GM11168 (cell line): ENCODE measurements at regions not wholly inside any gene's neighbourhood (a gene's known extent, or its start where the extent isn't known, plus 50 kb on each side); places are given as distances from the start of the nearest gene placed in this dataset.

Experiments
- in situ Hi-C: fragments of 300-500 bp; cut with MboI; formaldehyde crosslinking; loops from one replicate; pipeline ENCODE4 v1.12.0; 2022; ENCODE audit warnings: low sequenced_read_pairs; ENCODE audit not compliant: unreplicated experiment

DNA sequence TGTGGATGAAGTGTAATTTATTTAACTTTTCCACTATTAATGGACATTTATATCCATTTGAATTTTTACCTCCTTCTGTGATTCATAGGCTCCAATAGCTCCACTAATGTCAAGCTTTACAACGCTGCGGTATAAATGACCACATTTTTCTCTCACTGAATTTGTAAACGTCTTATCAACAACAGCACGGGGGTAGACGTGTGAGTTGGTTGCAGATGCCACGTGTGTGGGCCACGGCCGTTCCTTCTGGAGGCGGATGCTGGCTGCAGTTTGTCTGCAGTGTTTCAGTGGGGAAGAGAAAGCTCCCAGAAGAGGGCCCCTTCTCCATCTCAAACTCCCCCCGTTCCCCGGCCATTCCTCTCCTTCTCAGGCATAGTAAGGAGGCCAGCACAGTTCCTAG lies 68.2 kb upstream of the XYLT1 start:
- in situ Hi-C loops: no loop called here

DNA sequence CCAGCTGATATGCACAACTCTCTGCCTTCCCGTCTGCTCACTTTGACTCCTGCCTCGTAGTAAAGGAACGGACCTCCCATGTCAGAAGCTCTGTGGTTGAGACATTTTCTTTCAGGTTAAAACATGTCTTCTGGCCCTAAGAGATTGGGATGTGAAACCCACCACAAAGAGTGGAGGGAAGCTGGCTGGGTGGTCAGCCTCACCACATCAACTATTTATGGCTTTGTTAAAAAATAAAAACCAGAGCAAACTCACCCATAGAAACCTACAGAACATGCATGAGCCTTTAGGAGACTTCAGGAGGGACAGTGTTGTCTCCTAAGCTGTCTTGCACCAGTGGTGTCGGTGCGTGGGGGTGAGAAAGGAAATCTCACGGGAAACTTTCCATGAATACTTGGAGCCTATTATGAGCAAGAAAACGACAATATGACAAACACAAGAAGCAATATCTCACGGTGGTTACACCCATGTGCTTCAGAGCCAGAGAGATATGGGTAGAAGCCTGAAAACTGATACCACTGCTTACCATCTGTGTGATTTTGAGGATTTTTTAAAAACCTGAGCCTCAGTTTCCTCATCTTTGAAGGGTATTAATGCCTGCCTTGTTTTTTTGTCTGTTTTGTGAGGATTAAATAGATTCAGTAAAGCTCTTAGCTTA lies 61.7 kb upstream of the XYLT1 start:
- in situ Hi-C loops: no loop called here

DNA sequence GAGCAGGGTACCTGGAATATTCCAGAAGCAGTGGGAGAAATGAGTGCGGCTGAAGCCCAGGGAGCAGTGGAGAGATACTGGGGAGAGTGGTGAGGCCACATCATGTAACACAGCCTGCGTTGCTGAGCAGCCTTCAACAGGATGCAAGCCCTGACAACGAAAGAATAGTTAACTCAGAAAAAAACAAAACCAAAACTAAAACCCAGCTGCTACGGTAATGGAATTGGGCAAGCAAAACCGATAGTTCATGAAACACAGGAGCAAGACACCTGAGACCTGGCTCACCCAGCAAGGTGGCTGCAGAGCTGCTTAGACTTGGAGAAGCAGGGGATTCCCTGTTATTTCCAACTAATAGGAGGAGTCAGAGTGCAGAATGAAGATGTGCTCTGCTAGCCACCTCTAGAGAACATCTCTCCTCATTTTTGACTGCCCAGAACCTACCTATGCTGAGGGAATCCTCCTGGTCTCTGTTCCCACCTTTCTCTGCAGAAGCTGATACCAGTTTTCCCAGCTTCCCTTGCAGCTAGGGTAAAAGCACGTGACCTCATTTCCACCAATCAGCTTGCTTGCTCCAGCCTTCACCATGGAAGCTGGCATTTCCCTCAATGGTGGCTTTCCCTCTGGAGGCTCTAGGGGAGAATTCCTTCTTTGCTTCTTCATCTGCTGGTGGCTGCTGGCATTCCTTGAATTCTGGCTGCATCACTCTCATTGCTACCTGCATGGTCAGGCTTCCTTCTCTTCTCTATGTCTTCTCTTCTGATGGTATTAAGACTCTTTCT lies 59.4 kb upstream of the XYLT1 start:
- in situ Hi-C loops: no loop called here

DNA sequence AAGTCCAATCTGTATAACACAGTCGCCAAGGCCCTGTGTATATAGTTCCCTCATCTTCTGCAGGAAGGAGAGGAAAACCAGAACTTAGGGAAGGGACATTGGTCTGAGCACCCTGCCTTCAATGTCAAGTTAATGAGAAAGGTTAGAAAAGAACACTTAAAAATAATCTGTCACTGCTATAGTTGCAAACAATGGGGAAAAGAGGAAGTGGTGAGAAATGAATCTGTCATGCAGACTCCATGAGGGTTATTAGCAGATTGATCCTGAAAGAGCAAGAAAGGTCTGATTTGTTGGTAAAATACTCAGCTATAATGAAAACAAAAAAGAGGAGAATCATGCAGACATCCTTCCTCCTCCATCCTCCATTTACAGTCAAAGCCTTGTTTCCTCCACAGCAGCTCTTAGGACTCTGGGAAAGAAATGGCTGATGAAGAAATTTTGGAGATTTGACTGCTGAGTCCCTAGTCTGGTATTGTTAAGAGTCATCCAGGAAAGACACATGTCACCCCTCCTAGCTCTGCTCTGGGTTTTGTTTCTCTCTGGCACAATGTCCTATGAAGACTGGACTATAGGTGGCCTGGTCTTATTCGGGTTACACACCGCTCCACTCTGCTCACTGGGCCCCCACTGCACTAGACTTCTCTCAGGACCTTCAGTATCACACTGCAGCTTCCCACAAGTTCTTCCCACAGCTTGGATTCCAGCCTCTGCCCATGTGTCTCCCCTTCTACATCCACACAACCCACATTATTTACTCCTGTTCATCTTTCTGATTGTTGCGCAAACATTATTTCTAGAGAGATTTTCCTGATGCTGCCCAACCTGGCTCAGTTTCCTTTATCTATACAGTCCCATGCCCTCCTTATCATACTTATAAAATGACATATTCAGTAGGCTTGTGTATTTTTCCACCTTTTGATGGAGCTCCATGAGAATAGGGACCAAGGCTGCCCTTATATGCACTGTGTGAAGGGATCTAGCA lies 56.5 kb upstream of the XYLT1 start:
- in situ Hi-C loops: no loop called here

DNA sequence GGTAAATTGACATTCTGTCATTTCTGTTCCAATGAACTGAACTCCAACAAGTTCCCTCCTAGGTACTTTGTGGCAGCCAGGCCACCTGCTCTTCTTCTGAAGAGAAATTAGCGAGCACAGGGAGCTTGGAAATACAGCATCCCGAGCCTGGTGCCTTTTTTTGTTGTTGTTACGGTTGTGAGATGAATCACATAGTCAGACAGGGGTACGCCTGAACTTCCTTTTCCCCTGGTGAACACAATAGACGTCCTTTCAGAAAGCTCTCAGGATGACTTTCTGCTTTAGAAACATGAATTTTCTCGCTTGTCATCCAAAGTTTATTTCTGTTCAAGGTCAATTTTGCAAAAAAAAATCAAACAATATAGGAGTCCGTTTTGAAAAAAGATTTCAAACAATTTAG lies 53.9 kb upstream of the XYLT1 start:
- in situ Hi-C loops: no loop called here

DNA sequence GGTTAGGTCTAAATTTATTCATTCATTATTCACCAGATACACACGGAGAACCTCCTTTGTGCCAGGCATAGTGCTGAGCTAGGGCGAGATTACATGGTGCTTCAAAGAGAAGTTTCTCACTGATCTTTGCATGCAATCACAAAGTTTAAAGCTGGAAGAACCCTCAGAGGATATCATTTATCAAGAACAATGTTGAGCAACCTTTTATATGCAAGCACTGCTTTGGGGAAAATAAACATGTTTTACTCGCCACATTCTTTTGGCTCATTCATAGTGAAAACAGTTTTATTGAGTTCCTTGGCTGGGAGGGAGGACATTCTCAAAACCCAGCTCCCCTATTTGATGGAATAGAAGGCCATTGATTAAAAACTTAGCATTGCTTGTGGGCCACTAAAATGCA lies 49.8 kb upstream of the XYLT1 start:
- in situ Hi-C loops: no loop called here
